HEK293 (cell line): ENCODE measurements at regions not wholly inside any gene's neighbourhood (a gene's known extent, or its start where the extent isn't known, plus 50 kb on each side); places are given as distances from the start of the nearest gene placed in this dataset.

Experiments used
- CTCF ChIA-PET: fragments of 350-600 bp; formaldehyde crosslinking; extraction: SDS; loops from one replicate; lab custom pipeline; 2021; ENCODE audit warnings: antibody characterized with exemption; lab: Yijun Ruan, JAX
- POLR2A ChIA-PET: fragments of 300-600 bp; formaldehyde crosslinking; extraction: SDS; loops from one replicate; lab custom pipeline; 2020; ENCODE audit warnings: antibody characterized with exemption, inconsistent platforms; lab: Yijun Ruan, JAX
- H3K27ac ChIP-seq: fragments of 200-500 bp; sonication (Bioruptor generic); 2 replicates; pipeline ENCODE4 v1.5.1; 2014; ENCODE audit warnings: low read depth, low read length, control low read depth, inconsistent platforms; ENCODE audit errors: extremely low read depth
- H3K36me3 ChIP-seq, 2 experiments: fragments of 200-500 bp in 1 of 2; sonication (Bioruptor generic) in 1 of 2; 1 replicate in 1 of 2; 2 replicates in 1 of 2; pipeline ENCODE4 v1.5.1; 2014 to 2017; ENCODE audit warnings: inconsistent platforms in 2 of 2, low read length in 2 of 2; ENCODE audit not compliant: control insufficient read depth in 2 of 2, insufficient read depth in 1 of 2
- H3K4me1 ChIP-seq: fragments of 200-500 bp; sonication (Bioruptor generic); 2 replicates; pipeline ENCODE4 v1.5.1; 2014; ENCODE audit warnings: mild to moderate bottlenecking, low read length, inconsistent platforms; ENCODE audit not compliant: control insufficient read depth, insufficient read depth
- H3K4me3 ChIP-seq: 2 replicates; pipeline ENCODE4 v1.5.1; 2011; ENCODE audit warnings: low read depth, mild to moderate bottlenecking, control low read depth, low read length, moderate library complexity
- H3K9me3 ChIP-seq: fragments of 200-500 bp; sonication (Bioruptor generic); 2 replicates; pipeline ENCODE4 v1.5.1; 2014; ENCODE audit warnings: low read depth, low read length, inconsistent platforms; ENCODE audit not compliant: control insufficient read depth, insufficient read depth
- MZF1 ChIP-seq: fragments of 450-650 bp; formaldehyde crosslinking; IDR thresholded peaks from 2 replicates; pipeline ENCODE4 v1.5.1; 2017; ENCODE audit warnings: missing biosample characterization, missing genetic modification characterization, borderline replicate concordance
- PRDM1 ChIP-seq: fragments of 450-650 bp; formaldehyde crosslinking; IDR thresholded peaks from 2 replicates; pipeline ENCODE4; 2016; ENCODE audit warnings: missing biosample characterization, missing genetic modification characterization
- ZFP3 ChIP-seq: fragments of 450-650 bp; formaldehyde crosslinking; IDR thresholded peaks from 2 replicates; pipeline ENCODE4 v1.5.1; 2016; ENCODE audit warnings: low read depth, missing biosample characterization, missing genetic modification characterization
- ZFP37 ChIP-seq: fragments of 450-650 bp; formaldehyde crosslinking; IDR thresholded peaks from 2 replicates; pipeline ENCODE4 v1.5.1; 2016; ENCODE audit warnings: missing biosample characterization, missing genetic modification characterization
- ZNF121 ChIP-seq: fragments of 450-650 bp; formaldehyde crosslinking; IDR thresholded peaks from 2 replicates; pipeline ENCODE4 v1.5.1; 2016; ENCODE audit warnings: missing biosample characterization, missing genetic modification characterization
- ZNF138 ChIP-seq: fragments of 450-650 bp; formaldehyde crosslinking; IDR thresholded peaks from 2 replicates; pipeline ENCODE4 v1.5.1; 2016; ENCODE audit warnings: missing biosample characterization, missing genetic modification characterization, borderline replicate concordance
- ZNF16 ChIP-seq: fragments of 450-650 bp; formaldehyde crosslinking; IDR thresholded peaks from 2 replicates; pipeline ENCODE4 v1.5.1; 2016; ENCODE audit warnings: low read depth, missing biosample characterization, missing genetic modification characterization
- ZNF223 ChIP-seq: fragments of 450-650 bp; formaldehyde crosslinking; IDR thresholded peaks from 2 replicates; pipeline ENCODE4 v1.5.1; 2016; ENCODE audit warnings: missing biosample characterization, missing genetic modification characterization
- ZNF239 ChIP-seq: fragments of 450-650 bp; formaldehyde crosslinking; IDR thresholded peaks from 2 replicates; pipeline ENCODE4 v1.5.1; 2016; ENCODE audit warnings: missing biosample characterization, missing genetic modification characterization
- ZNF544 ChIP-seq: fragments of 450-650 bp; formaldehyde crosslinking; IDR thresholded peaks from 2 replicates; pipeline ENCODE4 v1.5.0; 2017; ENCODE audit warnings: missing biosample characterization, missing genetic modification characterization
- ZNF571 ChIP-seq: fragments of 450-650 bp; formaldehyde crosslinking; IDR thresholded peaks from 2 replicates; pipeline ENCODE4 v1.5.0; 2017; ENCODE audit warnings: missing biosample characterization, missing genetic modification characterization
- ZNF843 ChIP-seq: fragments of 450-650 bp; formaldehyde crosslinking; IDR thresholded peaks from 2 replicates; pipeline ENCODE4 v1.5.1; 2016; ENCODE audit warnings: missing biosample characterization, missing genetic modification characterization
- TF ChIP-seq, protein P1 (sequence below): fragments of 450-650 bp; formaldehyde crosslinking; IDR thresholded peaks from 2 replicates; pipeline ENCODE4 v1.5.1; 2016; ENCODE audit warnings: missing biosample characterization, missing genetic modification characterization, borderline replicate concordance
- TF ChIP-seq, protein P2 (sequence below): fragments of 450-650 bp; formaldehyde crosslinking; IDR thresholded peaks from 2 replicates; pipeline ENCODE4 v1.5.1; 2017; ENCODE audit warnings: missing biosample characterization, missing genetic modification characterization
- TF ChIP-seq, protein P3 (sequence below): fragments of 450-650 bp; formaldehyde crosslinking; IDR thresholded peaks from 2 replicates; pipeline ENCODE4 v1.5.1; 2017; ENCODE audit warnings: missing biosample characterization, missing genetic modification characterization
- TF ChIP-seq, protein P4 (sequence below): fragments of 450-650 bp; formaldehyde crosslinking; IDR thresholded peaks from 2 replicates; pipeline ENCODE4 v1.5.1; 2017; ENCODE audit warnings: missing biosample characterization, missing genetic modification characterization

DNA sequence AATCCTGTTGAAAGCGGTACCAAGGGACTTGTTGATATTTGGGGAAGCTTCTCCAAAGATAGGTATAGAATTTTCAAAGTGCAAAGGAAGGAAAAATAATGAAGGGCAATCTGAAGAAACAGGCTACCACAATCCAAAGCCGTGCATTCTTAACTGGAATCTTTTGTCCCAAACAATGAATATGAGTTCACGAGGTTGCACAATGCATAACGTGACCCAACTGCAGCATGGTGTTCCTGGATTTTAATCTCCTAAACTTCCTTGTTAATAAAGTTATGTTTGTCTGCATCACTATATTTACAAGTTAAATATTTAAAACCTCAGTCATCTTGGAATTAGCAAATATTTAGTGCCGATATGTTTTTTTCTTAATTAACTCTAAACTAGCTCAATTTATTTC is 203.7 kb downstream of the WDR11 start (continued):
- TF ChIP-seq, protein P1, sequence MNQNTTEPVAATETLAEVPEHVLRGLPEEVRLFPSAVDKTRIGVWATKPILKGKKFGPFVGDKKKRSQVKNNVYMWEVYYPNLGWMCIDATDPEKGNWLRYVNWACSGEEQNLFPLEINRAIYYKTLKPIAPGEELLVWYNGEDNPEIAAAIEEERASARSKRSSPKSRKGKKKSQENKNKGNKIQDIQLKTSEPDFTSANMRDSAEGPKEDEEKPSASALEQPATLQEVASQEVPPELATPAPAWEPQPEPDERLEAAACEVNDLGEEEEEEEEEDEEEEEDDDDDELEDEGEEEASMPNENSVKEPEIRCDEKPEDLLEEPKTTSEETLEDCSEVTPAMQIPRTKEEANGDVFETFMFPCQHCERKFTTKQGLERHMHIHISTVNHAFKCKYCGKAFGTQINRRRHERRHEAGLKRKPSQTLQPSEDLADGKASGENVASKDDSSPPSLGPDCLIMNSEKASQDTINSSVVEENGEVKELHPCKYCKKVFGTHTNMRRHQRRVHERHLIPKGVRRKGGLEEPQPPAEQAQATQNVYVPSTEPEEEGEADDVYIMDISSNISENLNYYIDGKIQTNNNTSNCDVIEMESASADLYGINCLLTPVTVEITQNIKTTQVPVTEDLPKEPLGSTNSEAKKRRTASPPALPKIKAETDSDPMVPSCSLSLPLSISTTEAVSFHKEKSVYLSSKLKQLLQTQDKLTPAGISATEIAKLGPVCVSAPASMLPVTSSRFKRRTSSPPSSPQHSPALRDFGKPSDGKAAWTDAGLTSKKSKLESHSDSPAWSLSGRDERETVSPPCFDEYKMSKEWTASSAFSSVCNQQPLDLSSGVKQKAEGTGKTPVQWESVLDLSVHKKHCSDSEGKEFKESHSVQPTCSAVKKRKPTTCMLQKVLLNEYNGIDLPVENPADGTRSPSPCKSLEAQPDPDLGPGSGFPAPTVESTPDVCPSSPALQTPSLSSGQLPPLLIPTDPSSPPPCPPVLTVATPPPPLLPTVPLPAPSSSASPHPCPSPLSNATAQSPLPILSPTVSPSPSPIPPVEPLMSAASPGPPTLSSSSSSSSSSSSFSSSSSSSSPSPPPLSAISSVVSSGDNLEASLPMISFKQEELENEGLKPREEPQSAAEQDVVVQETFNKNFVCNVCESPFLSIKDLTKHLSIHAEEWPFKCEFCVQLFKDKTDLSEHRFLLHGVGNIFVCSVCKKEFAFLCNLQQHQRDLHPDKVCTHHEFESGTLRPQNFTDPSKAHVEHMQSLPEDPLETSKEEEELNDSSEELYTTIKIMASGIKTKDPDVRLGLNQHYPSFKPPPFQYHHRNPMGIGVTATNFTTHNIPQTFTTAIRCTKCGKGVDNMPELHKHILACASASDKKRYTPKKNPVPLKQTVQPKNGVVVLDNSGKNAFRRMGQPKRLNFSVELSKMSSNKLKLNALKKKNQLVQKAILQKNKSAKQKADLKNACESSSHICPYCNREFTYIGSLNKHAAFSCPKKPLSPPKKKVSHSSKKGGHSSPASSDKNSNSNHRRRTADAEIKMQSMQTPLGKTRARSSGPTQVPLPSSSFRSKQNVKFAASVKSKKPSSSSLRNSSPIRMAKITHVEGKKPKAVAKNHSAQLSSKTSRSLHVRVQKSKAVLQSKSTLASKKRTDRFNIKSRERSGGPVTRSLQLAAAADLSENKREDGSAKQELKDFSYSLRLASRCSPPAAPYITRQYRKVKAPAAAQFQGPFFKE (tag by site-specific recombination), result no peak

DNA sequence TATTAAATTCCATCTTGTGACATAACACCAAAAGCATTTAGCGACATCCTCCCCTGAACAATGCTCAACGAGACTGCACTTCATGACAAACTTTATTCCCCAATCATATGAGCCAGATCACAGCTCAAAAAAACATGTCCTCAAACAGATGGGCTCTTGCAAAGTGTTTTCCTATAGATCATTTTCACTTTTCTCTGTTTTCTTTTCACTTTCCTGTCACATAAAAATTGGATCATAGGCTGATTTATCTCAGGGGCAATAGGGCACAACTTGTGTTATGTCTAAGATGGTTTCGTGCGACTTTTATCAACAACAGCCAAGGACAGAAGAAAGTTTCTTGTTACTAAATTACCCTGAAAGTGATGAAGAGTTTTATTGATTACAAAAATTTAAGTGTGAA is 206.1 kb downstream of the WDR11 start:
- H3K4me1 ChIP-seq, result peaks cover 8% of the 10 kb centered on the region
- POLR2A ChIA-PET, result no interaction called here
- H3K9me3 ChIP-seq, result no peaks in the 10 kb centered on the region
- CTCF ChIA-PET, result interaction anchor here (1.6 kb wide), 1 partner anchor 13 kb away, joined by 3 read pairs; no protein-coding TSS in a partner anchor
- H3K27ac ChIP-seq, result no peak overlapping the region; the same call in 1 of the 2 replicates
- H3K36me3 ChIP-seq, result no peaks in the 10 kb centered on the region
- TF ChIP-seq ZNF239 (no peak), MZF1 (tag by site-specific recombination) (no peak), PRDM1 (tag by site-specific recombination) (peak; percentile 61), ZNF544 (no peak), ZNF121 (tag by site-specific recombination) (no peak), ZNF223 (tag by site-specific recombination) (no peak), ZNF16 (tag by site-specific recombination) (no peak), ZNF571 (no peak), ZFP3 (tag by site-specific recombination) (no peak), ZFP37 (no peak), ZNF843 (peak; percentile 51; the same call in 1 of the 2 replicates), ZNF138 (tag by site-specific recombination) (no peak)
- TF ChIP-seq, protein P2, sequence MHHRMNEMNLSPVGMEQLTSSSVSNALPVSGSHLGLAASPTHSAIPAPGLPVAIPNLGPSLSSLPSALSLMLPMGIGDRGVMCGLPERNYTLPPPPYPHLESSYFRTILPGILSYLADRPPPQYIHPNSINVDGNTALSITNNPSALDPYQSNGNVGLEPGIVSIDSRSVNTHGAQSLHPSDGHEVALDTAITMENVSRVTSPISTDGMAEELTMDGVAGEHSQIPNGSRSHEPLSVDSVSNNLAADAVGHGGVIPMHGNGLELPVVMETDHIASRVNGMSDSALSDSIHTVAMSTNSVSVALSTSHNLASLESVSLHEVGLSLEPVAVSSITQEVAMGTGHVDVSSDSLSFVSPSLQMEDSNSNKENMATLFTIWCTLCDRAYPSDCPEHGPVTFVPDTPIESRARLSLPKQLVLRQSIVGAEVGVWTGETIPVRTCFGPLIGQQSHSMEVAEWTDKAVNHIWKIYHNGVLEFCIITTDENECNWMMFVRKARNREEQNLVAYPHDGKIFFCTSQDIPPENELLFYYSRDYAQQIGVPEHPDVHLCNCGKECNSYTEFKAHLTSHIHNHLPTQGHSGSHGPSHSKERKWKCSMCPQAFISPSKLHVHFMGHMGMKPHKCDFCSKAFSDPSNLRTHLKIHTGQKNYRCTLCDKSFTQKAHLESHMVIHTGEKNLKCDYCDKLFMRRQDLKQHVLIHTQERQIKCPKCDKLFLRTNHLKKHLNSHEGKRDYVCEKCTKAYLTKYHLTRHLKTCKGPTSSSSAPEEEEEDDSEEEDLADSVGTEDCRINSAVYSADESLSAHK, result 0 out of 2 replicates have a peak, but pooled peaks have one; percentile 12
- TF ChIP-seq, protein P3, sequence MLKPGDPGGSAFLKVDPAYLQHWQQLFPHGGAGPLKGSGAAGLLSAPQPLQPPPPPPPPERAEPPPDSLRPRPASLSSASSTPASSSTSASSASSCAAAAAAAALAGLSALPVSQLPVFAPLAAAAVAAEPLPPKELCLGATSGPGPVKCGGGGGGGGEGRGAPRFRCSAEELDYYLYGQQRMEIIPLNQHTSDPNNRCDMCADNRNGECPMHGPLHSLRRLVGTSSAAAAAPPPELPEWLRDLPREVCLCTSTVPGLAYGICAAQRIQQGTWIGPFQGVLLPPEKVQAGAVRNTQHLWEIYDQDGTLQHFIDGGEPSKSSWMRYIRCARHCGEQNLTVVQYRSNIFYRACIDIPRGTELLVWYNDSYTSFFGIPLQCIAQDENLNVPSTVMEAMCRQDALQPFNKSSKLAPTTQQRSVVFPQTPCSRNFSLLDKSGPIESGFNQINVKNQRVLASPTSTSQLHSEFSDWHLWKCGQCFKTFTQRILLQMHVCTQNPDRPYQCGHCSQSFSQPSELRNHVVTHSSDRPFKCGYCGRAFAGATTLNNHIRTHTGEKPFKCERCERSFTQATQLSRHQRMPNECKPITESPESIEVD (tag by site-specific recombination), result peak; percentile 75
- TF ChIP-seq, protein P4, sequence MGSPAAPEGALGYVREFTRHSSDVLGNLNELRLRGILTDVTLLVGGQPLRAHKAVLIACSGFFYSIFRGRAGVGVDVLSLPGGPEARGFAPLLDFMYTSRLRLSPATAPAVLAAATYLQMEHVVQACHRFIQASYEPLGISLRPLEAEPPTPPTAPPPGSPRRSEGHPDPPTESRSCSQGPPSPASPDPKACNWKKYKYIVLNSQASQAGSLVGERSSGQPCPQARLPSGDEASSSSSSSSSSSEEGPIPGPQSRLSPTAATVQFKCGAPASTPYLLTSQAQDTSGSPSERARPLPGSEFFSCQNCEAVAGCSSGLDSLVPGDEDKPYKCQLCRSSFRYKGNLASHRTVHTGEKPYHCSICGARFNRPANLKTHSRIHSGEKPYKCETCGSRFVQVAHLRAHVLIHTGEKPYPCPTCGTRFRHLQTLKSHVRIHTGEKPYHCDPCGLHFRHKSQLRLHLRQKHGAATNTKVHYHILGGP (tag by site-specific recombination), result 0 out of 2 replicates have a peak, but pooled peaks have one; percentile 12
- no peak overlapping the region for H3K4me3 ChIP-seq
